H1 (cell line): ENCODE measurements at regions not wholly inside any gene's neighbourhood (a gene's known extent, or its start where the extent isn't known, plus 50 kb on each side); places are given as distances from the start of the nearest gene placed in this dataset.

Source experiments
- CTCF ChIA-PET: fragments of 300-600 bp; sonication (Branson Sonifier 250); formaldehyde crosslinking; loops from one replicate; lab custom pipeline; 2021; ENCODE audit not compliant: partially characterized antibody; lab: Charles Lee
- POLR2A ChIA-PET: fragments of 300-600 bp; sonication (Branson Sonifier 250); formaldehyde crosslinking; loops from one replicate; lab custom pipeline; 2021; ENCODE audit warnings: inconsistent platforms; ENCODE audit not compliant: partially characterized antibody; lab: Charles Lee
- DNase-seq, 2 experiments: peaks; one replicate each; pipeline versions ENCODE4 v3.0.0 to v3.0.0-alpha.2; 2010 to 2022; ENCODE audit warnings: low spot score in 2 of 2, low read depth in 1 of 2, mixed read lengths in 1 of 2
- FAIRE-seq: peaks from 2 replicates; lab custom pipeline; 2011; peaks lifted over from hg19 to GRCh38; lab: Jason Lieb, UNC
- H2AFZ ChIP-seq: 2 replicates; pipeline ENCODE4 v1.8.1; 2012; ENCODE audit warnings: low read length, inconsistent platforms
- H2AK5ac ChIP-seq: 2 replicates; pipeline ENCODE4 v1.6.1; 2013; ENCODE audit warnings: low read depth, low read length
- H2BK120ac ChIP-seq: replicated peaks from 2 replicates; pipeline ENCODE3; 2013; ENCODE audit warnings: low read depth, low read length, inconsistent platforms
- H2BK12ac ChIP-seq: 2 replicates; pipeline ENCODE4 v1.6.1; 2013; ENCODE audit warnings: low read depth, low read length
- H2BK15ac ChIP-seq: 2 replicates; pipeline ENCODE4 v1.6.1; 2013; ENCODE audit warnings: low read length
- H2BK20ac ChIP-seq: 2 replicates; pipeline ENCODE4 v1.6.1; 2013; ENCODE audit warnings: low read length
- H2BK5ac ChIP-seq: 2 replicates; pipeline ENCODE4 v1.6.1; 2013; ENCODE audit warnings: low read depth, low read length
- H3K14ac ChIP-seq: 2 replicates; pipeline ENCODE4 v1.6.1; 2013; ENCODE audit warnings: inconsistent platforms; ENCODE audit not compliant: insufficient read length
- H3K18ac ChIP-seq: 2 replicates; pipeline ENCODE4 v1.6.1; 2013; ENCODE audit warnings: low read length; ENCODE audit errors: extremely low read depth
- H3K23ac ChIP-seq: 2 replicates; pipeline ENCODE4 v1.6.1; 2013; ENCODE audit warnings: inconsistent platforms; ENCODE audit not compliant: insufficient read length
- H3K23me2 ChIP-seq: 2 replicates; pipeline ENCODE4 v1.6.1; 2013; ENCODE audit warnings: low read depth, low read length
- H3K27ac ChIP-seq: 2 replicates; pipeline ENCODE4 v1.6.1; 2011; ENCODE audit warnings: low read depth, low read length, inconsistent platforms
- H3K27me3 ChIP-seq, 4 experiments: replicated peaks in 1 of 4; 1 replicate in 1 of 4; 2 replicates in 3 of 4; pipeline versions ENCODE4 v1.6.1 to v1.8.1; 2011 to 2013; ENCODE audit warnings: low read length in 3 of 4, mild to moderate bottlenecking in 3 of 4, inconsistent platforms in 2 of 4, mixed read lengths in 2 of 4, moderate library complexity in 1 of 4; ENCODE audit not compliant: control insufficient read depth in 3 of 4, insufficient read depth in 3 of 4; ENCODE audit errors: extremely low read depth in 1 of 4
- H3K36me3 ChIP-seq, 4 experiments: 2 replicates each; pipeline versions ENCODE4 v1.6.1 to v1.8.1; 2011 to 2013; ENCODE audit warnings: mild to moderate bottlenecking in 4 of 4, low read length in 3 of 4, moderate library complexity in 2 of 4, control low read depth in 1 of 4, inconsistent platforms in 1 of 4; ENCODE audit not compliant: insufficient read depth in 4 of 4, control insufficient read depth in 2 of 4
- H3K4ac ChIP-seq: replicated peaks from 2 replicates; pipeline ENCODE3; 2013; ENCODE audit warnings: low read length, low read depth, mixed read lengths, inconsistent platforms; ENCODE audit not compliant: insufficient read length
- H3K4me1 ChIP-seq, 4 experiments: replicated peaks in 1 of 4; 1 replicate in 1 of 4; 2 replicates in 3 of 4; pipeline versions ENCODE4 v1.6.1 to v1.8.1; 2011 to 2013; ENCODE audit warnings: low read length in 3 of 4, inconsistent platforms in 2 of 4, mixed read lengths in 1 of 4; ENCODE audit not compliant: insufficient read depth in 4 of 4, control insufficient read depth in 3 of 4
- H3K4me2 ChIP-seq, 2 experiments: 2 replicates each; pipeline versions ENCODE4 v1.6.1 to v1.8.1; 2011 to 2013; ENCODE audit warnings: low read depth in 2 of 2, low read length in 2 of 2, control low read depth in 1 of 2, inconsistent platforms in 1 of 2, mild to moderate bottlenecking in 1 of 2; ENCODE audit not compliant: insufficient read depth in 1 of 2
- H3K4me3 ChIP-seq, 4 experiments: fragments of 200-600, 300-600 bp in 1 of 4; sonication (generic), shearing (Covaris generic), sonication (Bioruptor Twin) in 1 of 4; 2 replicates each; pipeline versions ENCODE4 v1.5.1 to v1.8.1; 2011 to 2016; ENCODE audit warnings: low read length in 4 of 4, low read depth in 3 of 4, control low read depth in 2 of 4, inconsistent platforms in 2 of 4, mild to moderate bottlenecking in 2 of 4, mixed read lengths in 1 of 4, moderate library complexity in 1 of 4; ENCODE audit not compliant: insufficient read depth in 2 of 4; ENCODE audit errors: extremely low read depth in 1 of 4
- H3K56ac ChIP-seq: replicated peaks from 2 replicates; pipeline ENCODE3; 2013; ENCODE audit warnings: low read depth, mild to moderate bottlenecking, mixed read lengths, low read length, inconsistent platforms; ENCODE audit not compliant: insufficient read length
- H3K79me1 ChIP-seq: 2 replicates; pipeline ENCODE4 v1.6.1; 2013; ENCODE audit warnings: low read depth, low read length, control low read depth
- H3K79me2 ChIP-seq, 2 experiments: 2 replicates each; pipeline versions ENCODE4 v1.6.1 to v1.8.1; 2012 to 2013; ENCODE audit warnings: low read length in 2 of 2, mild to moderate bottlenecking in 2 of 2, inconsistent platforms in 1 of 2; ENCODE audit not compliant: insufficient read depth in 2 of 2, control insufficient read depth in 1 of 2
- H3K9ac ChIP-seq, 4 experiments: replicated peaks in 1 of 4; 1 replicate in 1 of 4; 2 replicates in 3 of 4; pipeline versions ENCODE4 v1.6.1 to v1.8.1; 2011 to 2013; ENCODE audit warnings: low read depth in 3 of 4, low read length in 3 of 4, control low read depth in 2 of 4, mild to moderate bottlenecking in 2 of 4, moderate library complexity in 2 of 4, inconsistent platforms in 1 of 4; ENCODE audit errors: extremely low read depth in 1 of 4
- H3K9me3 ChIP-seq, 2 experiments: 2 replicates each; pipeline versions ENCODE4 v1.6.1 to v1.8.1; 2012 to 2013; ENCODE audit warnings: mild to moderate bottlenecking in 2 of 2, moderate library complexity in 2 of 2, control low read depth in 1 of 2, inconsistent platforms in 1 of 2, low read depth in 1 of 2, low read length in 1 of 2, mixed read lengths in 1 of 2; ENCODE audit not compliant: insufficient read depth in 2 of 2
- H4K20me1 ChIP-seq, 2 experiments: replicated peaks in 1 of 2; 2 replicates each; pipeline versions ENCODE3 to v1.8.1; 2011 to 2013; ENCODE audit warnings: inconsistent platforms in 2 of 2, low read length in 2 of 2, mild to moderate bottlenecking in 1 of 2; ENCODE audit not compliant: insufficient read depth in 2 of 2, control insufficient read depth in 1 of 2
- H4K5ac ChIP-seq: 2 replicates; pipeline ENCODE4 v1.6.1; 2013; ENCODE audit warnings: low read length, low read depth, mixed read lengths, inconsistent platforms; ENCODE audit not compliant: insufficient read length
- H4K8ac ChIP-seq: 2 replicates; pipeline ENCODE4 v1.8.0; 2013; ENCODE audit warnings: mild to moderate bottlenecking, moderate library complexity, low read length, inconsistent platforms; ENCODE audit not compliant: insufficient read depth; ENCODE audit errors: extremely low read depth
- H4K91ac ChIP-seq: replicated peaks from 2 replicates; pipeline ENCODE3; 2013; ENCODE audit warnings: low read length, mixed read lengths, inconsistent platforms; ENCODE audit not compliant: insufficient read length
- CBX5 ChIP-seq: fragments of 300-800, 300-1000 bp; sonication (generic); IDR thresholded peaks from 2 replicates; pipeline ENCODE4 v1.7.1; 2016; ENCODE audit warnings: antibody characterized with exemption, low read length, low read depth
- CEBPB ChIP-seq: IDR thresholded peaks from 2 replicates; pipeline ENCODE4 v1.6.1; 2012; ENCODE audit warnings: low read depth, low read length
- CHD1 ChIP-seq: IDR thresholded peaks from 2 replicates; pipeline ENCODE4 v1.6.1; 2012; ENCODE audit warnings: low read depth, low read length, improper control_type of control experiment
- CTBP2 ChIP-seq: IDR thresholded peaks from 2 replicates; pipeline ENCODE4 v1.7.0; 2011; ENCODE audit warnings: borderline replicate concordance, mild to moderate bottlenecking, moderate library complexity, mixed read lengths, low read length; ENCODE audit not compliant: insufficient read depth, insufficient read length
- EGR1 ChIP-seq: IDR thresholded peaks from 2 replicates; pipeline ENCODE4 v1.6.1; 2011; ENCODE audit warnings: low read depth, low read length, borderline replicate concordance
- FOSL1 ChIP-seq: IDR thresholded peaks from 2 replicates; pipeline ENCODE4 v1.6.1; 2011; ENCODE audit warnings: mild to moderate bottlenecking, low read depth, low read length, moderate library complexity; ENCODE audit not compliant: insufficient read depth
- JUN ChIP-seq: IDR thresholded peaks from 2 replicates; pipeline ENCODE4 v1.6.1; 2011; ENCODE audit warnings: low read depth, mild to moderate bottlenecking, improper control_type of control experiment, low read length
- JUND ChIP-seq: IDR thresholded peaks from 2 replicates; pipeline ENCODE4 v1.6.1; 2011; ENCODE audit warnings: mild to moderate bottlenecking, improper control_type of control experiment, low read length
- KDM1A ChIP-seq: fragments of 200-600, 300-600 bp; sonication (generic); IDR thresholded peaks from 2 replicates; pipeline ENCODE4 v1.7.1; 2016; ENCODE audit warnings: mild to moderate bottlenecking, low read length, borderline replicate concordance
- TAF1 ChIP-seq: IDR thresholded peaks from 2 replicates; pipeline ENCODE4 v1.6.1; 2011; ENCODE audit warnings: mild to moderate bottlenecking, low read depth, low read length
- TBP ChIP-seq: IDR thresholded peaks from 2 replicates; pipeline ENCODE4 v1.6.1; 2011; ENCODE audit warnings: low read depth, low read length, improper control_type of control experiment
- USF2 ChIP-seq: IDR thresholded peaks from 2 replicates; pipeline ENCODE4 v1.6.1; 2011; ENCODE audit warnings: low read length, improper control_type of control experiment
- WGBS, 2 experiments: shearing (Covaris generic) in 1 of 2; methylation state at CpG; one replicate each; pipeline versions ENCODE4 v1.1.6 to v1.1.7; 2013 to 2015; ENCODE audit warnings: low lambda C conversion rate in 2 of 2, mixed read lengths in 2 of 2, inconsistent platforms in 1 of 2, low coverage in 1 of 2, missing lambda C conversion rate in 1 of 2; ENCODE audit not compliant: insufficient replicate concordance in 2 of 2, insufficient coverage in 1 of 2, insufficient read length in 1 of 2; ENCODE audit errors: extremely low coverage in 1 of 2, missing lambda C conversion rate in 1 of 2; 5-methylcytosine and 5-hydroxymethylcytosine counted together
- TF ChIP-seq, protein P1 (sequence below): IDR thresholded peaks from 2 replicates; pipeline ENCODE4 v1.6.1; 2012; ENCODE audit warnings: low read length, inconsistent platforms

DNA sequence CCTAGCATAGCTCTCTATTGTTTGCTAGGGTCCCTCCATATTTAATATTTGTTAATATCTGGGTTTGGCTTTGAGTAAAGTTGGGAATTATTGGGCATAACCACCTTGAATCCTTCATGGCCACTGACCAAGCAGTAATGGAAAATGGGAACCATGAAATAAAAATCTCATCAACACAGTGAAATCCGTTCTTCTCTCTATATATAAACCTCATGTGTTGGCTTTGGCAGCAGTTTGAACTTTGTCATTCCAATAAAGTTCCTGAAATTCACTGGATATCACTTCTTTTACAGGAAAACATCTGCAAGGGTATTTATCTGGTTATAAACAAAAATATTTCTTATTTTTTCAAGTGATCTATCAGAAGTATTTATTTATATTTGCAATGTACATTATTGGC lies 93.0 kb upstream of the MPDZ start:
- no peak overlapping the region for H2AK5ac ChIP-seq
- no peak overlapping the region for H2BK5ac ChIP-seq
- H3K9ac ChIP-seq, result no peak overlapping the region
- FAIRE-seq, result no peak
- H2BK15ac ChIP-seq, result no peak overlapping the region
- H3K27me3 ChIP-seq, result no peaks in the 10 kb centered on the region
- no peak overlapping the region for H4K91ac ChIP-seq
- no peak for TF ChIP-seq EGR1
- TF ChIP-seq KDM1A, result no peak
- TF ChIP-seq CEBPB, result no peak
- TF ChIP-seq JUN, result no peak
- TF ChIP-seq CBX5, result no peak
- no peak for TF ChIP-seq FOSL1
- TF ChIP-seq JUND, result no peak
- TF ChIP-seq, protein P1, sequence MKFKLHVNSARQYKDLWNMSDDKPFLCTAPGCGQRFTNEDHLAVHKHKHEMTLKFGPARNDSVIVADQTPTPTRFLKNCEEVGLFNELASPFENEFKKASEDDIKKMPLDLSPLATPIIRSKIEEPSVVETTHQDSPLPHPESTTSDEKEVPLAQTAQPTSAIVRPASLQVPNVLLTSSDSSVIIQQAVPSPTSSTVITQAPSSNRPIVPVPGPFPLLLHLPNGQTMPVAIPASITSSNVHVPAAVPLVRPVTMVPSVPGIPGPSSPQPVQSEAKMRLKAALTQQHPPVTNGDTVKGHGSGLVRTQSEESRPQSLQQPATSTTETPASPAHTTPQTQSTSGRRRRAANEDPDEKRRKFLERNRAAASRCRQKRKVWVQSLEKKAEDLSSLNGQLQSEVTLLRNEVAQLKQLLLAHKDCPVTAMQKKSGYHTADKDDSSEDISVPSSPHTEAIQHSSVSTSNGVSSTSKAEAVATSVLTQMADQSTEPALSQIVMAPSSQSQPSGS, result no peak
- TF ChIP-seq TAF1, result no peak
- TF ChIP-seq CHD1, result no peak
- TF ChIP-seq CTBP2, result no peak
- TF ChIP-seq USF2, result no peak
- TF ChIP-seq TBP, result no peak
- H2BK12ac ChIP-seq, result no peak overlapping the region
- H3K23me2 ChIP-seq, result peaks cover 3% of the 10 kb centered on the region; the same call in 1 of the 2 replicates
- 88% methylated on average over 1 of the region's 1 CpG; no CpG with 5 or more reads in 1 of the 2 experiments for WGBS, 2 experiments
- H3K23ac ChIP-seq, result no peak overlapping the region
- H2BK20ac ChIP-seq, result no peak overlapping the region
- no peak overlapping the region for H2AFZ ChIP-seq
- H2BK120ac ChIP-seq, result no peak overlapping the region
- H3K27ac ChIP-seq, result no peak overlapping the region
- no peaks in the 10 kb centered on the region for H3K79me2 ChIP-seq
- no peaks in the 10 kb centered on the region for H3K36me3 ChIP-seq
- H3K79me1 ChIP-seq, result no peaks in the 10 kb centered on the region
- H3K4ac ChIP-seq, result no peak overlapping the region
- H3K4me2 ChIP-seq, result no peak overlapping the region
- no peaks in the 10 kb centered on the region for H4K20me1 ChIP-seq
- CTCF ChIA-PET, result interaction anchor here (1.7 kb wide), 1 partner anchor 15 kb away, joined by 5 read pairs; no protein-coding TSS in a partner anchor
- peaks cover 0 to 6% (median under 1%) of the 10 kb centered on the region in 4 experiments; a peak in 2 of 7 replicates for H3K4me1 ChIP-seq
- H3K14ac ChIP-seq, result no peak overlapping the region
- H3K56ac ChIP-seq, result no peak overlapping the region
- H3K18ac ChIP-seq, result no peak overlapping the region
- no peak for DNase-seq
- POLR2A ChIA-PET, result no interaction called here
- no peak overlapping the region for H4K8ac ChIP-seq
- H3K4me3 ChIP-seq, result no peak overlapping the region
- H3K9me3 ChIP-seq, result no peaks in the 10 kb centered on the region
- H4K5ac ChIP-seq, result no peak overlapping the region
